Inflammatory macrophage treated with lipopolysaccharide for 4 hours (primary cell): ENCODE measurements at regions not wholly inside any gene's neighbourhood (a gene's known extent, or its start where the extent isn't known, plus 50 kb on each side); places are given as distances from the start of the nearest gene placed in this dataset.
"Not testable (repeated sequence)": the region's sequence is repeated elsewhere in the genome, so short reads cannot be mapped to it uniquely, and the experiment has no call there.

Source experiments
- DNase-seq: peaks from one replicate; pipeline ENCODE4 v3.0.0-alpha.2; 2020

DNA sequence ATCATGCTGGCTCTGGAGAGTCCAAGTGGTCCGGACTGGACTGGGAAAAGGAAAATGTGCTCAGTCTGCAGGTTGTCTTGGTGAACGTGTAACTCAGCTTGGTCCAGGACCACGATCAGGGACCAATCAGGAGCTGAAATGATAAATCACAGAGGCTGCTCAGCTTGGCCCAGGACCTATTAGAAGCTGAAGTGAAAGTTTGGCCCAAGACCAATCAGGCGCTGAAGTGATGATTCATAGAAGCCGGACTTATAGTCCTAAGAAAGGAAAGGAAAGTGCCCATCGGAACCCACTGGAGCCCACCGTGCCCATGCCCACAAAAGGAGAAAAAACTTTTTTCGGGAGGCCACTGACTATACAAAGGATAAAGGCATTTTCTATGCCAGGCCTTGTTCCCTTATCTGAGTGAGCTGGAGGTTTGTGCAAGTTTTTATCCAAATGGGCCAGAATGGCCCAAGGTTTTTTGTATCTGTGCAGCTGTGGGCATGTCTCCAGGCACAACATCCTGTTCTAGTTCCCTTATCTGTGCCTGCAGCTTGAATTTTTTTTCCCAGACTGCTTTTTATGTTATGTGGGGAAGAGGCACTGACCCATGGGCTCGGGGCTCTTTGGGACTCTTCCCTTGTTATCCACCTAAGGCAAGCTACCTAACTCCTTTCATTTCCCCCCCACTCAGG lies 194.4 kb downstream of the FAM133A start:
- no peak for DNase-seq

DNA sequence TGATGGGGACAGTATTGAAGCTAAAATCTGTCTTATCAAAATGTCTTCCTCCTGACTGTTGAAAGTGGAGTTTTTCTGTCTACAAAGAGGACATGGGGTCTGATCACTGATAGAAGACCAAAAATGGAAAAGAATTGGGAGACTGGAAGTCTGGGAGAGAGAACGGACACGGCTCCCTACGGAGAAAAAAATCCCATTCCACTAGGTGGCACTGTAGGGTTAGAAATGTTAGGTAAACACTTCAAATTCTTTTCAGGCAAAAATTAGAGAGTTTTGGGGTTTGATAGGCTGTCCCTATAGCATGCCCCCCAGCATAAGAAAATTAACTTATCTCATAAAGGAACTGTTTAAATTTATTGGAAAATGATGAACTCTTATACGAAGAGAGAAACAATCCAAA lies 200.5 kb downstream of the FAM133A start:
- DNase-seq, result peak; percentile 0

DNA sequence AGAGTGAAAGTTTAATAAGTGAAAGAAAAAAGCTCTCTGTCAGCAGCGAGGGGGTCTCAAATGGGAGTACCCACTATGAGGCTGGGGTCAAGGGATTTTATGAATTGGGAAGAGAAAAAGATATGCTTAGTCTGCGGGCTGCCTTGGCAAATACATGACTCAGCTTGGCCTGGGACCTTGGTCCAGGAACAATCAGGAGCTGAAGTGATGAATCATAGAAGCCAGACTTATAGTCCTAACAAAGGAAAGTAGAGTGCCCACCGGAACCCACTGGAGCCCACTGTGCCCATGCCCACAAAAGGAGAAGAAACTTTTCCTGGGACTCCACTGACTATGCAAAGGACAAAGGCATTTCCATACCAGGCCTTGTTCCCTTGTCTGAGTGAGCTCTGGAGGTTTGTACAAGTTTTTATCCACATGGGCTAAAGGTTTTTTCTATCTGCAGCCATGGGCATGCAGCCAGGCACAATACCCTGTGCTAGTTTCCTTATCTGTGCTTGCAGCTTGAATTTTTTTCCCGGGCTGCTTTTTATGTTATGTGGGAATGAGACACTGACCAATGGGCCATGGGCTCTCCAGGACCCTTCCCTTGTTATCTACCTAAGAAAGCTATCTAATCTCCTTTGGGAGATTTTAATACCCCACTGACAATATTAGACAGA lies 201.7 kb downstream of the FAM133A start:
- no peak for DNase-seq

DNA sequence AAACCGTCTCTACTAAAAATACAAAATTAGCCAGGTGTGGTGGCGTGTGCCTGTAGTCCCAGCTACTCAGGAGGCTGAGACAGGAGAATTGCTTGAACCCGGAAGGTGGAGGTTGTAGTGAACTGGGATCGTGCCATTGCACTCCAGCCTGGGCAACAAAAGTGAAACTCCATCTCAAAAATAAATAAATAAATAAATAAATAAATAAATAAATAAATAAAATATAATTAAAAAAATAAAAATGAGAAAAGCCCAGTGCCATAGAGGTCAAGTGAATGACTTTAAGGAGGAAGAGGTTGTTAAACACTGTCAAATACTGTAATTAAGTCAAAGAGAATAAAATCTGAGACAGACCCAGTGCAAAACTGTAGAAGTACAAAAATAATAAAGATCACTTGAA lies 247.0 kb downstream of the FAM133A start:
- DNase-seq, result not testable (repeated sequence)

DNA sequence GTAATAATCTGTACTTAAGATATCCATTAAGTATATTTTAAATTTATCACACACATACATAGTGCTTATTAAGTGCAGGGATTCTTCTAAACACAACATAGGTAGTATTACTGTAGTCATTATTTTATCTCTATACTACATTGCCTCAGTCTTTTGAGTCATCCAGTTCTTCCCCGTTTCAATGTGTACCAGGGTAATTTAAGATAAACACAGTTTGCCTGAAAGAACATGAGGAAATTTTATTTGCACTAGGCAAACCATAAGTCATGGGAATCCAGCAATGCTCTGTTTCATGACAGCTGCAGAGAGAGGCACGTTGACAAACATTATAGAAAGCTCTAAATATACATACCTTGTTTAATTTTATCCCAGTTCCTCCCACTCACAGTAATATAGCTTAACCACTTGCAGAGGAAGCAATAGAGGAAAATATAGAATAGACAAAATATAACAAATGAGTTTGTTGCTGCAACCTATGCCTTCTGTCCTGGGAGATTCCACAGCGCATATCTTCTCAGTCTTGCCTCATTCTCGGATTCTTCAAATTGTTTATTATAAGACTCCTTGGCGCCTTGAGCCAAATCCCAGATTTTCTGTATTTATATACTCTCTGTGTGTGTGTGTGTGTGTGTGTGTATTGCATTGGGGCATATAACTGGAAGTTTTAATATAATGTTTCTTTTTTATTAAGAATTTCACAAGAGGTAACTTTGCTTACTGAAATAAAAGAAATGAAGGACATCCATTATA lies 258.6 kb downstream of the FAM133A start:
- no peak for DNase-seq

DNA sequence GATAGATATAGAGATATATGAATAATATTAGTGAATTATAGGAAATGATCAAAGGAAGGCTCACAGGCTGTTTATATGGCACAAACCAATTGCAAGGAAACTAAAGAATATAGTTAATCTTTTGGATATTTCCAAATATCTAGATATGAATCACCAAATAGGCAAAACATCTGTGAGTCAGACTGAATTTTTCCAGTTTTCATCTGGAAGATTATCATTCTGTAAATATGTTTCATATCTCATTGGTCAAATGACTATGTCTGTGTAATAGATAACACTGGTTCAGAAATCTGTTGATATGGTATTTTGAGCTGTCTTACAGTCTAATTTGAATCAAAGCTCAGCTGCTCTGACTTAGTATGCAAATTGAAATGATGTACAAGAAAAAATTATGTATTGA lies 303.6 kb downstream of the FAM133A start:
- no peak for DNase-seq

DNA sequence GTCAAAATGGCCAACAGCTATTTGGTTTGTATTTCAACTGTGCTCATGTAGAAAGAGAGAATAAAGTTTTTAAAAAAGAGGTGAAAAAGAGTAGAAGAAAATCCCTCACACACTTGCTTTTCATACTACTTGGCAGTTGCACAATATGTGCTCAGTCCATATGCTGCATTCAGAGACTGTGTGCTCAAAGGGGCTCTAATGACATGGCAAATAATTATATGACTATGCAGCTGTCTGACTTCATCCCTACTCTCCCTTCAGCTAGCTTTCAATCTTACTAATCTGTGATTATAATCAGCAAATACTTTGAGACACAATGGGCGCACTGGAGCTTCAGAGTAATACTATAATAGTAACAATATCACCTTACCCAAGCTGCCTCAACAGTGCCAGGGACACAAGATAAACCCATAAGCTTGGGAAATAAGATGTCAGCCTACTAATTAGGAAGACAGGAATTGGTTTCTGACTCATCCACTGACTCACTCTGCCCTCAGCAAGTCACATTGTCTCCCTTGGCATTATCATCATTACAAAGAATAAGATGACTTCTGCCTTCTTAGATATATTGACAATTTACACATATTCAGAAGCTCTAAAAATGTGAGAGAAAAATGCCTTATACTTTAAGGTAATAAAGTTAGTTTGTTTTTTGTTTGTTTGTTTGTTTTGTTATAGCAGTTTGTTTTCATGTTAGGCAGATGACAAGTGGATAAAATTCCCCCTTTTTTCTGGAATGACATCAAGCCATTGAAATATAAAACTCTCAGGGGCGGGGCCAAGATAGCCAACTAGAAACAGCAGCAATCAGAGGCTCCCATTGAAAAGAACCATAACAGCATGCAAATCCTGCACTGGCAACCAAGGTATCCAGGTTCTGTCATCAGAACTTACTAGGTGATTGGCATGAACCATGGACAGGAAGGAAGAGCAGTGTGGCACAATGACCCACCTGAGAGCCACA lies 311.6 kb downstream of the FAM133A start:
- no peak for DNase-seq
